WTC11 (cell line): ENCODE measurements at regions not wholly inside any gene's neighbourhood (a gene's known extent, or its start where the extent isn't known, plus 50 kb on each side); places are given as distances from the start of the nearest gene placed in this dataset.

Experiments
- ATAC-seq: fragments of 200-7000 bp; cut with Tn5 transposase; 2 replicates; pipeline ENCODE4 v1.10.0; 2021; ENCODE audit warnings: mild to moderate bottlenecking, moderate library complexity
- CTCF ChIA-PET: fragments of 300-600 bp; sonication (Branson Sonifier 250); formaldehyde crosslinking; loops from one replicate; lab custom pipeline; 2021; ENCODE audit warnings: antibody characterized with exemption; lab: Charles Lee
- POLR2A ChIA-PET: fragments of 350-600 bp; sonication (Branson Sonifier 250); formaldehyde crosslinking; loops from one replicate; lab custom pipeline; 2021; ENCODE audit warnings: antibody characterized with exemption; lab: Charles Lee
- DNase-seq: peaks from one replicate; pipeline ENCODE4 v3.0.0; 2021; ENCODE audit warnings: low spot score
- H3K27ac Mint-ChIP-seq: 2 replicates; pipeline ENCODE4 v1.8.0; 2021; ENCODE audit warnings: mixed read lengths
- H3K27me3 Mint-ChIP-seq: 2 replicates; pipeline ENCODE4 v1.8.0; 2021; ENCODE audit warnings: low read depth, mild to moderate bottlenecking, moderate library complexity, mixed read lengths
- H3K36me3 Mint-ChIP-seq: 2 replicates; pipeline ENCODE4 v1.8.0; 2021; ENCODE audit warnings: mixed read lengths
- H3K4me1 Mint-ChIP-seq: 2 replicates; pipeline ENCODE4 v1.8.0; 2022; ENCODE audit warnings: mixed read lengths
- H3K4me3 Mint-ChIP-seq: 2 replicates; pipeline ENCODE4 v1.8.0; 2021; ENCODE audit warnings: mild to moderate bottlenecking, moderate library complexity, mixed read lengths
- H3K9me3 Mint-ChIP-seq: 2 replicates; pipeline ENCODE4 v1.8.0; 2021; ENCODE audit warnings: mixed read lengths
- ESRRA ChIP-seq: sonication (generic); formaldehyde crosslinking; IDR thresholded peaks from 2 replicates; pipeline ENCODE4 v1.8.1; 2022; ENCODE audit warnings: mild to moderate bottlenecking, missing genetic modification reagents, borderline replicate concordance
- ETV6 ChIP-seq: sonication (generic); formaldehyde crosslinking; IDR thresholded peaks from 2 replicates; pipeline ENCODE4 v1.8.1; 2022; ENCODE audit warnings: mild to moderate bottlenecking, missing genetic modification reagents
- FOXP1 ChIP-seq: sonication (generic); formaldehyde crosslinking; IDR thresholded peaks from 2 replicates; pipeline ENCODE4 v1.8.0; 2022; ENCODE audit warnings: missing genetic modification reagents, mild to moderate bottlenecking, moderate library complexity, borderline replicate concordance
- GABPB1 ChIP-seq: sonication (generic); formaldehyde crosslinking; IDR thresholded peaks from 2 replicates; pipeline ENCODE4 v1.8.1; 2023; ENCODE audit warnings: mild to moderate bottlenecking, missing genetic modification reagents
- HMGA2 ChIP-seq: fragments of 250-450 bp; sonication (Bioruptor Pico); IDR thresholded peaks from 2 replicates; pipeline ENCODE4 v1.4.0; 2021; ENCODE audit warnings: mild to moderate bottlenecking, moderate library complexity
- NFYB ChIP-seq: sonication (generic); formaldehyde crosslinking; conservative IDR thresholded peaks from 2 replicates; pipeline ENCODE4 v1.8.0; 2022; ENCODE audit warnings: low read depth, missing genetic modification reagents
- NR1H2 ChIP-seq: sonication (generic); formaldehyde crosslinking; IDR thresholded peaks from 2 replicates; pipeline ENCODE4 v1.9.0; 2021; ENCODE audit warnings: mild to moderate bottlenecking, moderate library complexity, missing genetic modification reagents
- PRRX2 ChIP-seq: fragments of 250-450 bp; sonication (Bioruptor Pico); IDR thresholded peaks from 2 replicates; pipeline ENCODE4 v1.8.0; 2021; ENCODE audit warnings: mild to moderate bottlenecking
- SOX15 ChIP-seq: fragments of 250-450 bp; sonication (Bioruptor Pico); IDR thresholded peaks from 2 replicates; pipeline ENCODE4 v1.9.0; 2021; ENCODE audit warnings: mild to moderate bottlenecking
- TCF7 ChIP-seq: sonication (generic); formaldehyde crosslinking; IDR thresholded peaks from 2 replicates; pipeline ENCODE4 v1.8.0; 2022; ENCODE audit warnings: mild to moderate bottlenecking, low read depth, missing genetic modification reagents, moderate library complexity
- TEAD1 ChIP-seq: sonication (generic); formaldehyde crosslinking; IDR thresholded peaks from 2 replicates; pipeline ENCODE4 v1.8.0; 2022; ENCODE audit warnings: mild to moderate bottlenecking, missing genetic modification reagents
- ZNF232 ChIP-seq: sonication (generic); formaldehyde crosslinking; IDR thresholded peaks from 2 replicates; pipeline ENCODE4 v1.8.0; 2022; ENCODE audit warnings: mild to moderate bottlenecking, missing genetic modification reagents
- TF ChIP-seq, protein P1 (sequence below): sonication (generic); formaldehyde crosslinking; IDR thresholded peaks from 2 replicates; pipeline ENCODE4 v1.8.0; 2023; ENCODE audit warnings: missing genetic modification reagents, mild to moderate bottlenecking, borderline replicate concordance
- TF ChIP-seq, protein P2 (sequence below): fragments of 250-450 bp; sonication (Bioruptor Pico); IDR thresholded peaks from 2 replicates; pipeline ENCODE4 v1.9.0; 2021; ENCODE audit warnings: mild to moderate bottlenecking, borderline replicate concordance
- TF ChIP-seq, protein P3 (sequence below): fragments of 250-450 bp; sonication (Bioruptor Pico); conservative IDR thresholded peaks from 2 replicates; pipeline ENCODE4 v1.9.0; 2021; ENCODE audit warnings: mild to moderate bottlenecking
- TF ChIP-seq, protein P4 (sequence below): sonication (generic); formaldehyde crosslinking; IDR thresholded peaks from 2 replicates; pipeline ENCODE4 v1.8.1; 2022; ENCODE audit warnings: low read depth, missing genetic modification reagents, borderline replicate concordance
- TF ChIP-seq, protein P5 (sequence below): sonication (generic); formaldehyde crosslinking; IDR thresholded peaks from 2 replicates; pipeline ENCODE4 v1.8.1; 2023; ENCODE audit warnings: mild to moderate bottlenecking, missing genetic modification reagents

DNA sequence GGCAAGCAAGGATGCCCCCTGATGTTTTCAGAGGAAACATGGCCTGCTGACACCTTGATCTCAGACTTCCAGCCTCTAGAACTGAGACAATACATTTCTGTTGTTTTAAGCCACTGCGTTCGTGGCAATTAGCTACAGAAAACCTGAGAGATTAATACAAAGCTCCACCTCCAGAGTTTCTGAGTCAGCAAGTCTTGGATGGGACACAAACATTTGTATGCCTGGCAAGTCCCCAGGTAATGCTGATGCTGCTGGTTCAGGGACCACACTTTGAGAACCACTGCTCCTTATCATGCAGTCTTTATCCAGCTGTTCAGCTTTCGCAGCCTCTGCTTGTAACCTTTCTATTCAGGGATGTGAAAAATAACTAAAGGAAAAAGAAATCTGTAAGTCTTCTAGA is 565.7 kb upstream of the PLXNA2 start (continued):
- TF ChIP-seq, protein P1, sequence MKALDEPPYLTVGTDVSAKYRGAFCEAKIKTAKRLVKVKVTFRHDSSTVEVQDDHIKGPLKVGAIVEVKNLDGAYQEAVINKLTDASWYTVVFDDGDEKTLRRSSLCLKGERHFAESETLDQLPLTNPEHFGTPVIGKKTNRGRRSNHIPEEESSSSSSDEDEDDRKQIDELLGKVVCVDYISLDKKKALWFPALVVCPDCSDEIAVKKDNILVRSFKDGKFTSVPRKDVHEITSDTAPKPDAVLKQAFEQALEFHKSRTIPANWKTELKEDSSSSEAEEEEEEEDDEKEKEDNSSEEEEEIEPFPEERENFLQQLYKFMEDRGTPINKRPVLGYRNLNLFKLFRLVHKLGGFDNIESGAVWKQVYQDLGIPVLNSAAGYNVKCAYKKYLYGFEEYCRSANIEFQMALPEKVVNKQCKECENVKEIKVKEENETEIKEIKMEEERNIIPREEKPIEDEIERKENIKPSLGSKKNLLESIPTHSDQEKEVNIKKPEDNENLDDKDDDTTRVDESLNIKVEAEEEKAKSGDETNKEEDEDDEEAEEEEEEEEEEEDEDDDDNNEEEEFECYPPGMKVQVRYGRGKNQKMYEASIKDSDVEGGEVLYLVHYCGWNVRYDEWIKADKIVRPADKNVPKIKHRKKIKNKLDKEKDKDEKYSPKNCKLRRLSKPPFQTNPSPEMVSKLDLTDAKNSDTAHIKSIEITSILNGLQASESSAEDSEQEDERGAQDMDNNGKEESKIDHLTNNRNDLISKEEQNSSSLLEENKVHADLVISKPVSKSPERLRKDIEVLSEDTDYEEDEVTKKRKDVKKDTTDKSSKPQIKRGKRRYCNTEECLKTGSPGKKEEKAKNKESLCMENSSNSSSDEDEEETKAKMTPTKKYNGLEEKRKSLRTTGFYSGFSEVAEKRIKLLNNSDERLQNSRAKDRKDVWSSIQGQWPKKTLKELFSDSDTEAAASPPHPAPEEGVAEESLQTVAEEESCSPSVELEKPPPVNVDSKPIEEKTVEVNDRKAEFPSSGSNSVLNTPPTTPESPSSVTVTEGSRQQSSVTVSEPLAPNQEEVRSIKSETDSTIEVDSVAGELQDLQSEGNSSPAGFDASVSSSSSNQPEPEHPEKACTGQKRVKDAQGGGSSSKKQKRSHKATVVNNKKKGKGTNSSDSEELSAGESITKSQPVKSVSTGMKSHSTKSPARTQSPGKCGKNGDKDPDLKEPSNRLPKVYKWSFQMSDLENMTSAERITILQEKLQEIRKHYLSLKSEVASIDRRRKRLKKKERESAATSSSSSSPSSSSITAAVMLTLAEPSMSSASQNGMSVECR (CRISPR knock-in tag), result no peak
- TF ChIP-seq, protein P2, sequence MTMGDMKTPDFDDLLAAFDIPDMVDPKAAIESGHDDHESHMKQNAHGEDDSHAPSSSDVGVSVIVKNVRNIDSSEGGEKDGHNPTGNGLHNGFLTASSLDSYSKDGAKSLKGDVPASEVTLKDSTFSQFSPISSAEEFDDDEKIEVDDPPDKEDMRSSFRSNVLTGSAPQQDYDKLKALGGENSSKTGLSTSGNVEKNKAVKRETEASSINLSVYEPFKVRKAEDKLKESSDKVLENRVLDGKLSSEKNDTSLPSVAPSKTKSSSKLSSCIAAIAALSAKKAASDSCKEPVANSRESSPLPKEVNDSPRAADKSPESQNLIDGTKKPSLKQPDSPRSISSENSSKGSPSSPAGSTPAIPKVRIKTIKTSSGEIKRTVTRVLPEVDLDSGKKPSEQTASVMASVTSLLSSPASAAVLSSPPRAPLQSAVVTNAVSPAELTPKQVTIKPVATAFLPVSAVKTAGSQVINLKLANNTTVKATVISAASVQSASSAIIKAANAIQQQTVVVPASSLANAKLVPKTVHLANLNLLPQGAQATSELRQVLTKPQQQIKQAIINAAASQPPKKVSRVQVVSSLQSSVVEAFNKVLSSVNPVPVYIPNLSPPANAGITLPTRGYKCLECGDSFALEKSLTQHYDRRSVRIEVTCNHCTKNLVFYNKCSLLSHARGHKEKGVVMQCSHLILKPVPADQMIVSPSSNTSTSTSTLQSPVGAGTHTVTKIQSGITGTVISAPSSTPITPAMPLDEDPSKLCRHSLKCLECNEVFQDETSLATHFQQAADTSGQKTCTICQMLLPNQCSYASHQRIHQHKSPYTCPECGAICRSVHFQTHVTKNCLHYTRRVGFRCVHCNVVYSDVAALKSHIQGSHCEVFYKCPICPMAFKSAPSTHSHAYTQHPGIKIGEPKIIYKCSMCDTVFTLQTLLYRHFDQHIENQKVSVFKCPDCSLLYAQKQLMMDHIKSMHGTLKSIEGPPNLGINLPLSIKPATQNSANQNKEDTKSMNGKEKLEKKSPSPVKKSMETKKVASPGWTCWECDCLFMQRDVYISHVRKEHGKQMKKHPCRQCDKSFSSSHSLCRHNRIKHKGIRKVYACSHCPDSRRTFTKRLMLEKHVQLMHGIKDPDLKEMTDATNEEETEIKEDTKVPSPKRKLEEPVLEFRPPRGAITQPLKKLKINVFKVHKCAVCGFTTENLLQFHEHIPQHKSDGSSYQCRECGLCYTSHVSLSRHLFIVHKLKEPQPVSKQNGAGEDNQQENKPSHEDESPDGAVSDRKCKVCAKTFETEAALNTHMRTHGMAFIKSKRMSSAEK (CRISPR knock-in tag), result no peak
- no peak for TF ChIP-seq GABPB1
- no peak for TF ChIP-seq NFYB (CRISPR knock-in tag)

DNA sequence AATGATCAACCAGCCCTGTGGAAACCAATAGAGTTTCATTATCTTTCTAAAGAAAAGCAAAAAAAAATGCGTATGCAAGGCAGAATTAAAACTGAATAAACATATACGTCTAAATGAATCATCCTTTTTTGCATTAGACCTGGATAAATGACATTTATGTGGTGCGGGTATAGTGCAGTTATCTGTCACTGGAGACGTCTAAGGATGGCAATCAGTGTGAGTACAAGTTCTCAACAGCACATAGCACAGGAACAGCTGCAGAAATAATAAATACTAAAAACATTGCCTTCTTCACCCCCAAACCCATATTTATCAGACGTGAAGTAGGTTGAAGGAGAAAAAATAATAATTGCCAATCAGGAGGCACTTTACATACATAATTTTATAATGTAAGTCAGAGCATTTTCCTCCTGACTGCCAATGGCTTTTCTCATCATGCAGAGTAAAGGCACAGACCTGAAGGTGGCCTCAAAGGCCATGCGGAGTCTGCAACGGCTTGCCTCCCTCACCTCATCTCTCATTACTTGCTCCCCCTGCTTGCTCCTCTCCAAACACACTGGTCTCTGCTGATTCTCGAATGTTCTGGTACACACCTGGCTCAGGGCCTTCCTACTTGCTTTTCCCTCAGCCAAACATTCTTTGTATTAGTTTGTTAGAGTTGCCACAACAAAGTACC is 574.7 kb upstream of the PLXNA2 start:
- DNase-seq, result no peak
- no peaks in the 10 kb centered on the region for H3K36me3 Mint-ChIP-seq
- no peak for TF ChIP-seq TEAD1 (CRISPR knock-in tag)
- TF ChIP-seq, protein P3, sequence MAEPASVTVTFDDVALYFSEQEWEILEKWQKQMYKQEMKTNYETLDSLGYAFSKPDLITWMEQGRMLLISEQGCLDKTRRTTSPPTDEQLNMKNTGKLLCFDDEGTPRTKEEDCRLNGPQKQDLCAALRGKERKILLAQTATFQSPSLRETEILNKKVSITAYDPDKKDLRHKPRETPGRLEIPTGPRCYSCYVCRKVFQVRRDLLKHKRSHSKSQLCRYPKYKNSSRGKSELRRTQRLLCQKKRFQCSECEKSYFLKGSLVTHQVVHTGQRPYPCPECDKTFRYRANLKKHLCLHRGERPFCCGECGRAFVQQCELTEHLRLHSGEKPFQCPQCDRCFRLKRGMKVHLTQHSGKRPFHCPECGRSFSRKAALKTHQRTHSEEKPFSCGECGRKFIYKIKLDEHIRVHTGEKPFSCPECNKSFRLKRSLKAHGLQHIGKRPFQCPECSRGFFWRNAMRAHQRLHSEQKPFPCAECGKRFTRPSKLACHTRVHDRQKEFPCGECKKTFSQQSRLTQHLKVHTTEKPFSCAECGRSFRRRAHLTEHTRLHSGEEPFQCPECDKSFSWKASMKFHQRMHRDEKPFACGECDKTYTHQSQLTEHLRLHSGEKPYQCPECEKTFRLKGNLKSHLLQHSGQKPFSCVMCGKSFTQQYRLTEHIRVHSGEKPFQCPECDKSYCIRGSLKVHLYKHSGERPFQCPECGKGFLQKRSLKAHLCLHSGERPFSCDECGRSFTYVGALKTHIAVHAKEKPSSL, result no peak
- no peak for TF ChIP-seq ZNF232 (CRISPR knock-in tag)
- no peak for TF ChIP-seq FOXP1 (CRISPR knock-in tag)
- TF ChIP-seq PRRX2 (CRISPR knock-in tag), result no peak
- TF ChIP-seq, all 79 proteins: peak for 0
- POLR2A ChIA-PET, result no interaction called here
- no peaks in the 10 kb centered on the region; the same call in 1 of the 2 replicates for H3K9me3 Mint-ChIP-seq
- no peak overlapping the region for H3K4me3 Mint-ChIP-seq
- CTCF ChIA-PET, result no interaction called here
- H3K27ac Mint-ChIP-seq, result no peak overlapping the region
- H3K4me1 Mint-ChIP-seq, result no peaks in the 10 kb centered on the region; the same call in 1 of the 2 replicates
- peak; percentile 51; the same call in 1 of the 2 replicates for ATAC-seq
- H3K27me3 Mint-ChIP-seq, result no peaks in the 10 kb centered on the region

DNA sequence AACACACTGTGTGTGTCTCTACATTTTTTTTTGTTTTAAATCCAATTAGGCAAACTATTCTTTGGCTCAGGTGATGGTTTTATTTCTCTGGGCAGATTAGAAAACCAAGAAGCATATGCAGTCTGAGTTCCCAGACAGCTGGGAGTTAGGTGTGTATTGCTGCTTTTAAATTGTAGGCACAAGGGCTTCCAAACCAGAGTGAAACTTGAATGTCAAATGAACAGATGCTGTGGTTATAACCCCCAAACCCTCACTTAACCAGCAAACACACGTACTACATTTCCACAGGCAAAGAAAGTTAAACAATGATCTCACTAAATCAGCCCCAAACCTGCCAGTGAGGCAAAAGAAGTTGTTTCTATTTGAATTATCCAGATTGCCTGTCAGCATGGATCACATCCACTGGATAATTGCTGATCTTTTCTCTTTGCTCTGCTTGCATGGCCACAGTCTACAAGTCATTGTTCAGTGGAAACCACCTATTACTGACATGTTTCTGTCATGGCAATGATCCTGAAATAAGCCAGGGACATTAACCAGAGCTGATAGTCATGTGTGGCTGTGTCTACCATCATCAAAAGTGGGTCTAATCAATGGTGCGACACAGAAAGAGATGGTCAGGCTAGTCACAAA is 576.5 kb upstream of the PLXNA2 start:
- ChIA-PET CTCF (no interaction called here), POLR2A (no interaction called here)
- H3K27me3 Mint-ChIP-seq, result no peaks in the 10 kb centered on the region
- no peaks in the 10 kb centered on the region; the same call in 1 of the 2 replicates for H3K4me1 Mint-ChIP-seq
- no peak overlapping the region for H3K27ac Mint-ChIP-seq
- H3K36me3 Mint-ChIP-seq, result no peaks in the 10 kb centered on the region
- TF ChIP-seq HMGA2, result no peak
- TF ChIP-seq, protein P4, sequence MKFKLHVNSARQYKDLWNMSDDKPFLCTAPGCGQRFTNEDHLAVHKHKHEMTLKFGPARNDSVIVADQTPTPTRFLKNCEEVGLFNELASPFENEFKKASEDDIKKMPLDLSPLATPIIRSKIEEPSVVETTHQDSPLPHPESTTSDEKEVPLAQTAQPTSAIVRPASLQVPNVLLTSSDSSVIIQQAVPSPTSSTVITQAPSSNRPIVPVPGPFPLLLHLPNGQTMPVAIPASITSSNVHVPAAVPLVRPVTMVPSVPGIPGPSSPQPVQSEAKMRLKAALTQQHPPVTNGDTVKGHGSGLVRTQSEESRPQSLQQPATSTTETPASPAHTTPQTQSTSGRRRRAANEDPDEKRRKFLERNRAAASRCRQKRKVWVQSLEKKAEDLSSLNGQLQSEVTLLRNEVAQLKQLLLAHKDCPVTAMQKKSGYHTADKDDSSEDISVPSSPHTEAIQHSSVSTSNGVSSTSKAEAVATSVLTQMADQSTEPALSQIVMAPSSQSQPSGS (CRISPR knock-in tag), result no peak
- no peak for TF ChIP-seq TCF7 (CRISPR knock-in tag)
- TF ChIP-seq NR1H2 (CRISPR knock-in tag), result no peak
- no peak for TF ChIP-seq SOX15 (CRISPR knock-in tag)
- TF ChIP-seq ESRRA (CRISPR knock-in tag), result no peak
- TF ChIP-seq, protein P5, sequence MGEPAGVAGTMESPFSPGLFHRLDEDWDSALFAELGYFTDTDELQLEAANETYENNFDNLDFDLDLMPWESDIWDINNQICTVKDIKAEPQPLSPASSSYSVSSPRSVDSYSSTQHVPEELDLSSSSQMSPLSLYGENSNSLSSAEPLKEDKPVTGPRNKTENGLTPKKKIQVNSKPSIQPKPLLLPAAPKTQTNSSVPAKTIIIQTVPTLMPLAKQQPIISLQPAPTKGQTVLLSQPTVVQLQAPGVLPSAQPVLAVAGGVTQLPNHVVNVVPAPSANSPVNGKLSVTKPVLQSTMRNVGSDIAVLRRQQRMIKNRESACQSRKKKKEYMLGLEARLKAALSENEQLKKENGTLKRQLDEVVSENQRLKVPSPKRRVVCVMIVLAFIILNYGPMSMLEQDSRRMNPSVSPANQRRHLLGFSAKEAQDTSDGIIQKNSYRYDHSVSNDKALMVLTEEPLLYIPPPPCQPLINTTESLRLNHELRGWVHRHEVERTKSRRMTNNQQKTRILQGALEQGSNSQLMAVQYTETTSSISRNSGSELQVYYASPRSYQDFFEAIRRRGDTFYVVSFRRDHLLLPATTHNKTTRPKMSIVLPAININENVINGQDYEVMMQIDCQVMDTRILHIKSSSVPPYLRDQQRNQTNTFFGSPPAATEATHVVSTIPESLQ, result no peak
- TF ChIP-seq ETV6 (CRISPR knock-in tag), result no peak
- ATAC-seq, result no peak
- no peak for DNase-seq
- H3K9me3 Mint-ChIP-seq, result no peaks in the 10 kb centered on the region; the same call in 1 of the 2 replicates
- H3K4me3 Mint-ChIP-seq, result no peak overlapping the region
